ENCODE measurements at regions not wholly inside any gene's neighbourhood (a gene's known extent, or its start where the extent isn't known, plus 50 kb on each side); places are given as distances from the start of the nearest gene placed in this dataset.

GRCh38 chr3:468172-468571 is 271.6 kb downstream of the CHL1 start:
- TF ChIP-seq POLR2A (IDR thresholded peaks at IDR 0.05) (no peak), CTCF (IDR thresholded peaks at IDR 0.05) (peak in 2 of 6 experiments; percentile 3 to 25)
